Adipocyte (in vitro differentiated cells): ENCODE measurements at regions not wholly inside any gene's neighbourhood (a gene's known extent, or its start where the extent isn't known, plus 50 kb on each side); places are given as distances from the start of the nearest gene placed in this dataset.

Experiments used
- DNase-seq: peaks from one replicate; pipeline ENCODE4 v3.0.0-alpha.2; 2015; ENCODE audit warnings: low read depth
- H3K27me3 ChIP-seq: replicated peaks from 2 replicates; pipeline ENCODE4 v1.7.0; 2013; ENCODE audit warnings: mild to moderate bottlenecking, low read length, moderate library complexity; ENCODE audit not compliant: control insufficient read depth, insufficient read depth
- H3K36me3 ChIP-seq: 2 replicates; pipeline ENCODE4 v1.7.0; 2013; ENCODE audit warnings: low read length, mild to moderate bottlenecking, moderate library complexity; ENCODE audit not compliant: control insufficient read depth, insufficient read depth, severe bottlenecking
- H3K4me1 ChIP-seq: 2 replicates; pipeline ENCODE4 v1.7.0; 2013; ENCODE audit warnings: mild to moderate bottlenecking, low read length, moderate library complexity; ENCODE audit not compliant: control insufficient read depth, insufficient read depth
- H3K4me3 ChIP-seq: 2 replicates; pipeline ENCODE4 v1.7.0; 2013; ENCODE audit warnings: mild to moderate bottlenecking, low read length, moderate library complexity
- H3K9ac ChIP-seq: 2 replicates; pipeline ENCODE4 v1.7.0; 2013; ENCODE audit warnings: mild to moderate bottlenecking, low read length, moderate library complexity
- H3K9me3 ChIP-seq: 2 replicates; pipeline ENCODE4 v1.7.0; 2013; ENCODE audit warnings: mild to moderate bottlenecking, low read length, moderate library complexity; ENCODE audit not compliant: control insufficient read depth

- Histone ChIP-seq H3K4me1 (peaks cover 55% of the 10 kb centered on the region), H3K27me3 (no peaks in the 10 kb centered on the region), H3K9me3 (no peaks in the 10 kb centered on the region), H3K4me3 (no peak overlapping the region), H3K9ac (no peak overlapping the region), H3K36me3 (peaks cover 4% of the 10 kb centered on the region)
- no peak for DNase-seq
These were observed 266.1 kb upstream of the C2CD4B start for GRCh38 chr15:62431008-62431797.

- Histone ChIP-seq H3K9ac (no peak overlapping the region), H3K36me3 (peaks cover 4% of the 10 kb centered on the region)
- no peak for DNase-seq
These were observed 266.7 kb upstream of the C2CD4B start for GRCh38 chr15:62431817-62432216.

GRCh38 chr15:62432702-62433398 is 267.8 kb upstream of the C2CD4B start:
- Histone ChIP-seq H3K4me1 (peaks cover 49% of the 10 kb centered on the region), H3K4me3 (no peak overlapping the region), H3K27me3 (no peaks in the 10 kb centered on the region), H3K9me3 (no peaks in the 10 kb centered on the region), H3K36me3 (peaks cover 4% of the 10 kb centered on the region), H3K9ac (peak overlapping the region; percentile 47)
- DNase-seq, result peak; percentile 66

More at GRCh38 chr15:62431817-62432216, 266.7 kb upstream of the C2CD4B start:
- H3K4me3 ChIP-seq, result no peak overlapping the region
- no peaks in the 10 kb centered on the region for H3K27me3 ChIP-seq
- H3K4me1 ChIP-seq, result peaks cover 52% of the 10 kb centered on the region
- H3K9me3 ChIP-seq, result no peaks in the 10 kb centered on the region

GRCh38 chr15:62436235-62436634 is 271.1 kb upstream of the C2CD4B start:
- Histone ChIP-seq H3K9ac (no peak overlapping the region), H3K9me3 (no peaks in the 10 kb centered on the region), H3K4me1 (peaks cover 60% of the 10 kb centered on the region), H3K36me3 (peaks cover under 1% of the 10 kb centered on the region), H3K27me3 (no peaks in the 10 kb centered on the region), H3K4me3 (no peak overlapping the region)
- DNase-seq, result no peak

- Histone ChIP-seq H3K27me3 (no peaks in the 10 kb centered on the region), H3K9me3 (no peaks in the 10 kb centered on the region), H3K9ac (no peak overlapping the region), H3K4me3 (no peak overlapping the region), H3K4me1 (peaks cover 46% of the 10 kb centered on the region), H3K36me3 (peaks cover 3% of the 10 kb centered on the region)
- DNase-seq, result no peak
These were observed 272.7 kb upstream of the C2CD4B start for GRCh38 chr15:62437753-62438152.

- peak overlapping the region; percentile 54 for H3K9ac ChIP-seq
- peaks cover 3% of the 10 kb centered on the region for H3K36me3 ChIP-seq
- H3K9me3 ChIP-seq, result no peaks in the 10 kb centered on the region
- peaks cover 53% of the 10 kb centered on the region for H3K4me1 ChIP-seq
- DNase-seq, result peak; percentile 75
- no peaks in the 10 kb centered on the region for H3K27me3 ChIP-seq
- peak overlapping the region; percentile 29 for H3K4me3 ChIP-seq
These were observed 274.5 kb upstream of the C2CD4B start for GRCh38 chr15:62439543-62440016.

- H3K36me3 ChIP-seq, result peaks cover 3% of the 10 kb centered on the region
- H3K4me1 ChIP-seq, result peaks cover 62% of the 10 kb centered on the region
- no peaks in the 10 kb centered on the region for H3K27me3 ChIP-seq
- no peaks in the 10 kb centered on the region for H3K9me3 ChIP-seq
- H3K4me3 ChIP-seq, result peak overlapping the region; percentile 29
- DNase-seq, result no peak
- peak overlapping the region; percentile 54 for H3K9ac ChIP-seq
These were observed 275.4 kb upstream of the C2CD4B start for GRCh38 chr15:62440362-62441105.

- H3K36me3 ChIP-seq, result peaks cover 3% of the 10 kb centered on the region
- peak overlapping the region; percentile 45 for H3K9ac ChIP-seq
- no peaks in the 10 kb centered on the region for H3K27me3 ChIP-seq
- peaks cover 61% of the 10 kb centered on the region for H3K4me1 ChIP-seq
- peak overlapping the region; percentile 17 for H3K4me3 ChIP-seq
- H3K9me3 ChIP-seq, result no peaks in the 10 kb centered on the region
- peak; percentile 86 for DNase-seq
These were observed 279.3 kb upstream of the C2CD4B start for GRCh38 chr15:62444104-62445022.

- Histone ChIP-seq H3K27me3 (no peaks in the 10 kb centered on the region), H3K4me1 (peaks cover 60% of the 10 kb centered on the region), H3K9ac (peak overlapping the region; percentile 45), H3K4me3 (peak overlapping the region; percentile 17), H3K36me3 (peaks cover 6% of the 10 kb centered on the region), H3K9me3 (no peaks in the 10 kb centered on the region)
- no peak for DNase-seq
These were observed 280.2 kb upstream of the C2CD4B start for GRCh38 chr15:62445244-62445643.

GRCh38 chr15:62446984-62447383 is 281.9 kb upstream of the C2CD4B start:
- no peaks in the 10 kb centered on the region for H3K9me3 ChIP-seq
- H3K4me3 ChIP-seq, result no peak overlapping the region
- H3K27me3 ChIP-seq, result no peaks in the 10 kb centered on the region
- peaks cover 50% of the 10 kb centered on the region for H3K4me1 ChIP-seq
- no peak for DNase-seq
- peaks cover 7% of the 10 kb centered on the region for H3K36me3 ChIP-seq
- no peak overlapping the region for H3K9ac ChIP-seq
